Neutrophil (primary cell): ENCODE measurements at regions not wholly inside any gene's neighbourhood (a gene's known extent, or its start where the extent isn't known, plus 50 kb on each side); places are given as distances from the start of the nearest gene placed in this dataset.

ENCODE experiments used
- H3K27ac ChIP-seq: fragments of 200-600 bp; sonication (generic); 2 replicates; pipeline ENCODE4 v1.5.1; 2016; ENCODE audit warnings: mild to moderate bottlenecking, moderate library complexity
- H3K27me3 ChIP-seq: fragments of 200-600 bp; sonication (generic); 2 replicates; pipeline ENCODE4 v1.6.0; 2016; ENCODE audit warnings: mild to moderate bottlenecking
- H3K36me3 ChIP-seq: fragments of 200-600 bp; sonication (generic); 2 replicates; pipeline ENCODE4 v1.5.1; 2017
- H3K4me1 ChIP-seq, 2 experiments: fragments of 200-600 bp in 1 of 2; sonication (generic) in 1 of 2; 1 replicate in 1 of 2; 2 replicates in 1 of 2; pipeline versions ENCODE4 v1.5.1 to v1.6.1; 2013 to 2016; ENCODE audit warnings: low read depth in 1 of 2, low read length in 1 of 2, mild to moderate bottlenecking in 1 of 2, moderate library complexity in 1 of 2; ENCODE audit not compliant: control insufficient read depth in 1 of 2, insufficient read depth in 1 of 2
- H3K4me3 ChIP-seq, 2 experiments: fragments of 200-600 bp in 1 of 2; sonication (generic) in 1 of 2; 1 replicate in 1 of 2; 2 replicates in 1 of 2; pipeline ENCODE4 v1.5.1; 2013 to 2016; ENCODE audit warnings: low read depth in 1 of 2, low read length in 1 of 2, mild to moderate bottlenecking in 1 of 2, moderate library complexity in 1 of 2
- H3K9me3 ChIP-seq: fragments of 200-600 bp; sonication (generic); 2 replicates; pipeline ENCODE4 v1.5.1; 2016
- TF ChIP-seq, protein P1 (sequence below): fragments of 200-600 bp; sonication (generic); IDR thresholded peaks from 2 replicates; pipeline ENCODE4 v1.5.1; 2016; ENCODE audit warnings: antibody characterized with exemption

DNA sequence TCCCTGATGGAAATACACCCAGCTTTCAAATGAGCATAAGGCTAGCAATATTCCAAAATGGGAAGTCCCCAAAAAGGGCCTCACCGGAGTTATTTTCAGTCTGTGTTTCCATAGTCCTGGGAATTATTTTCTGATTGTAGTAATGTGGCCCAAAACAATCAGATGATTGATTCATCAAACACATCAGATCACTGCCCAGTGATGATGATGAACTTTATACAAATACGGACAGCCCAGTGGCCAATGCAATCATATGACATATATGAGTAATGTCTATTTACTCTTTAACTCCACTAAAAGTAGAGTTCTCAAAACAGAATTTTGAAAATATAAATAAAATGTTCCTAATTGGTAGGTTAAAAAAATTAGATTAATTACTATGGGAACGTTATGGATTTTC, 467.8 kb downstream of the ZNF608 start:
- Histone ChIP-seq H3K9me3 (no peaks in the 10 kb centered on the region), H3K27me3 (no peaks in the 10 kb centered on the region), H3K36me3 (no peaks in the 10 kb centered on the region), H3K4me3 (no peak overlapping the region), H3K27ac (no peak overlapping the region), H3K4me1 (no peaks in the 10 kb centered on the region)
- TF ChIP-seq, protein P1, sequence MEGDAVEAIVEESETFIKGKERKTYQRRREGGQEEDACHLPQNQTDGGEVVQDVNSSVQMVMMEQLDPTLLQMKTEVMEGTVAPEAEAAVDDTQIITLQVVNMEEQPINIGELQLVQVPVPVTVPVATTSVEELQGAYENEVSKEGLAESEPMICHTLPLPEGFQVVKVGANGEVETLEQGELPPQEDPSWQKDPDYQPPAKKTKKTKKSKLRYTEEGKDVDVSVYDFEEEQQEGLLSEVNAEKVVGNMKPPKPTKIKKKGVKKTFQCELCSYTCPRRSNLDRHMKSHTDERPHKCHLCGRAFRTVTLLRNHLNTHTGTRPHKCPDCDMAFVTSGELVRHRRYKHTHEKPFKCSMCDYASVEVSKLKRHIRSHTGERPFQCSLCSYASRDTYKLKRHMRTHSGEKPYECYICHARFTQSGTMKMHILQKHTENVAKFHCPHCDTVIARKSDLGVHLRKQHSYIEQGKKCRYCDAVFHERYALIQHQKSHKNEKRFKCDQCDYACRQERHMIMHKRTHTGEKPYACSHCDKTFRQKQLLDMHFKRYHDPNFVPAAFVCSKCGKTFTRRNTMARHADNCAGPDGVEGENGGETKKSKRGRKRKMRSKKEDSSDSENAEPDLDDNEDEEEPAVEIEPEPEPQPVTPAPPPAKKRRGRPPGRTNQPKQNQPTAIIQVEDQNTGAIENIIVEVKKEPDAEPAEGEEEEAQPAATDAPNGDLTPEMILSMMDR: no peak

DNA sequence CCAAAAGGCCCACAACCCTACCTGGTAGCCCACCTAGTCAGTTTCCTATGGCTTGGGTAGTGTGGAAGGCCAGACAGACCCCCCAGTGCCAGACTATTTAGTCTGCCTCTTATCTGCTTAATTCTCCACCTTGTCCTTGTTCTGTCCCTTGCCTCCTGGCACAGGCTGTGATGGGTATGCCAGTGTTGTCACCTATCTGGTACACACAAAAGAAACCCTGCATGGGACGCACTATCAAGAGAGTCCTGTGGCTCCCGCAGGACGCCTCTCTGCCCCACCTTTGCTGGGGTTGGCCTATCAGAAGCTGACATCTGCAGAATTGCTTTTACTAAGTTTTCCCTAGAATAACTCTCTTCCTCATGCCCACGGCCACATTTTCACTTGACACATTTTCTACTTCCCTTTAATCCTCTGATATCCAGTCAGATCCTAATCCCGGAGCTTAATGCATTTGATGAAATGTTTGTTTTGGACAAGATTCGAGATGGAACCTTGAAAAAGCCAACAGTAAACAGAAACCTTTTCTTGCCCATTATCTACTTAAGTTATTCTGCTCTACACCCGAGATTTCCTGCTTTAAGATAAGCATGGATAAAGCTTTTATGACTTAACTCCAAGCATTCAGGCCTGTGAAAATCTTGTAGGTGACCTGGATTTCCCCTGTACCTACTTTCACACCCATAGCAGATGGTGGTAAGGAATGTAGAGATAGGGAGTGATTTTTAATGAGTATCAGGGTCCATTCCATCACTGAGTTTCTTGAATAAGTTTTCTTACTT, 468.5 kb downstream of the ZNF608 start:
- no peaks in the 10 kb centered on the region for H3K27me3 ChIP-seq
- TF ChIP-seq, protein P1: no peak
- no peaks in the 10 kb centered on the region for H3K9me3 ChIP-seq

DNA sequence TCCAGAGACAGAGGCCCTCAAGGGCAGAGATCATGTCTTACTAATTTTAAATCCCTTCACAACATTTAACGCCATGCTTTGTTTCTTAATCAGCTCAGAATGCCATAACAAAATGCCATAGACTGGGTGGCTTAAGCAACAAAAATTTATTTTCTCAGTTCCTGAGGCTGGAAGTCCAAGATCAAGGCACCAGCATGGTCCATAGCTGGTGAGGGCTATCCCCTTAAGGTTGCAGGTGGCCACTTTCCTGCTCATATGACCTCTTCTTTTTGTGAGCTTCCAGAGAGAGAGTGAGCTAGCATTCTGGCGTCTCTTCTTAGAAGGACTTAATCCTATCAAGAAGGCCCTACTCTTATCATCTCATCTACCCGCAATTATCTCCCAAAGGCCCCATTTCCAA, 470.3 kb downstream of the ZNF608 start:
- Histone ChIP-seq H3K27me3 (no peaks in the 10 kb centered on the region), H3K9me3 (no peaks in the 10 kb centered on the region), H3K36me3 (no peaks in the 10 kb centered on the region), H3K27ac (no peak overlapping the region), H3K4me1 (no peaks in the 10 kb centered on the region), H3K4me3 (no peak overlapping the region)
- TF ChIP-seq, protein P1: no peak

More for the DNA sequence above, 468.5 kb downstream of the ZNF608 start:
- H3K27ac ChIP-seq: no peak overlapping the region
- no peak overlapping the region for H3K4me3 ChIP-seq
- H3K36me3 ChIP-seq: no peaks in the 10 kb centered on the region
- no peaks in the 10 kb centered on the region for H3K4me1 ChIP-seq

DNA sequence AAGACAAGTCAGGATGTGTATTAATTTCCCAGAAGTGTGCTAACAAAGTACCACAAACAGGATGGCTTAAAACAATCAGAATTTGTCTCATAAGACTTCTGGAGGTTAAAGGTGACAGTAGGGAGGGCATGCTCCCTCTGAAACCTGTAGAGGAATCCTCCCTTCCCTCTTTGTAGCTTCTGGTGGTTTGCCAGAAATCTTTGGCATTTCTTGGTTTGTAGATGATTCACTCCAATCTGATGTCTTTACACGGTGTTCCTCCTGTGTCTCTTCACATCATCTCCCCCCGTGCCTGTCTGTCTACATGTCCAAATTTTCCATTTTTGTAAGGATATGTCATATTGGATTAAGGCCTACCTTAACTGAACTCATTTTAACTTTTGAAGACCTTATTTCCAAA, 471.5 kb downstream of the ZNF608 start:
- no peak overlapping the region for H3K27ac ChIP-seq
- no peaks in the 10 kb centered on the region for H3K27me3 ChIP-seq
- no peak overlapping the region for H3K4me3 ChIP-seq
- H3K4me1 ChIP-seq: no peaks in the 10 kb centered on the region
- no peaks in the 10 kb centered on the region for H3K36me3 ChIP-seq
- H3K9me3 ChIP-seq: no peaks in the 10 kb centered on the region
- TF ChIP-seq, protein P1: no peak

- no peak overlapping the region for H3K27ac ChIP-seq
- TF ChIP-seq, protein P1: no peak
These were observed 481.9 kb downstream of the ZNF608 start for GRCh38 chr5:124264499-124264898.

More at GRCh38 chr5:124264499-124264898, 481.9 kb downstream of the ZNF608 start:
- H3K9me3 ChIP-seq: no peaks in the 10 kb centered on the region
- no peaks in the 10 kb centered on the region for H3K4me1 ChIP-seq
- H3K27me3 ChIP-seq: no peaks in the 10 kb centered on the region
- no peaks in the 10 kb centered on the region for H3K36me3 ChIP-seq
- no peak overlapping the region for H3K4me3 ChIP-seq
